ENCODE measurements at regions not wholly inside any gene's neighbourhood (a gene's known extent, or its start where the extent isn't known, plus 50 kb on each side); places are given as distances from the start of the nearest gene placed in this dataset.

GRCh38 chr16:85370543-85370880 is 242.6 kb upstream of the GSE1 start:
- H3K36me3 ChIP-seq (ENCODE audit: control insufficient read depth, insufficient read depth, low read length) = no peaks in the 10 kb centered on the region
- DNase-seq (ENCODE audit: low read depth) = no peak
- TF ChIP-seq, protein P1, sequence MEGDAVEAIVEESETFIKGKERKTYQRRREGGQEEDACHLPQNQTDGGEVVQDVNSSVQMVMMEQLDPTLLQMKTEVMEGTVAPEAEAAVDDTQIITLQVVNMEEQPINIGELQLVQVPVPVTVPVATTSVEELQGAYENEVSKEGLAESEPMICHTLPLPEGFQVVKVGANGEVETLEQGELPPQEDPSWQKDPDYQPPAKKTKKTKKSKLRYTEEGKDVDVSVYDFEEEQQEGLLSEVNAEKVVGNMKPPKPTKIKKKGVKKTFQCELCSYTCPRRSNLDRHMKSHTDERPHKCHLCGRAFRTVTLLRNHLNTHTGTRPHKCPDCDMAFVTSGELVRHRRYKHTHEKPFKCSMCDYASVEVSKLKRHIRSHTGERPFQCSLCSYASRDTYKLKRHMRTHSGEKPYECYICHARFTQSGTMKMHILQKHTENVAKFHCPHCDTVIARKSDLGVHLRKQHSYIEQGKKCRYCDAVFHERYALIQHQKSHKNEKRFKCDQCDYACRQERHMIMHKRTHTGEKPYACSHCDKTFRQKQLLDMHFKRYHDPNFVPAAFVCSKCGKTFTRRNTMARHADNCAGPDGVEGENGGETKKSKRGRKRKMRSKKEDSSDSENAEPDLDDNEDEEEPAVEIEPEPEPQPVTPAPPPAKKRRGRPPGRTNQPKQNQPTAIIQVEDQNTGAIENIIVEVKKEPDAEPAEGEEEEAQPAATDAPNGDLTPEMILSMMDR (IDR thresholded peaks at IDR 0.05; ENCODE audit: insufficient read depth, low read depth, low read length) = no peak
- ChIA-PET POLR2A (interaction anchor here (0.5 kb wide), 1 partner anchor 179 kb away, joined by 5 read pairs; no protein-coding TSS in a partner anchor), CTCF (interaction anchor here (0.7 to 4.2 kb wide), 13 partner anchors 8 to 241 kb away, joined by 3 to 24 read pairs (median 4); no protein-coding TSS in a partner anchor)
- H3K4me3 ChIP-seq (ENCODE audit: low read depth, low read length) = no peak overlapping the region
- H3K27me3 ChIP-seq (ENCODE audit: control insufficient read depth, insufficient read depth, low read length) = no peaks in the 10 kb centered on the region

GRCh38 chr16:85370881-85371651 is 242.1 kb upstream of the GSE1 start:
- DNase-seq (ENCODE audit: low read depth) = no peak
- TF ChIP-seq, protein P1 (IDR thresholded peaks at IDR 0.05; ENCODE audit: insufficient read depth, low read depth, low read length) = no peak
- H3K27me3 ChIP-seq (ENCODE audit: control insufficient read depth, insufficient read depth, low read length) = no peaks in the 10 kb centered on the region
- no peaks in the 10 kb centered on the region for H3K36me3 ChIP-seq (ENCODE audit: control insufficient read depth, insufficient read depth, low read length)
- CTCF ChIA-PET = interaction anchor here (0.5 to 4.2 kb wide), 14 partner anchors 9 to 348 kb away, joined by 3 to 24 read pairs (median 4); no protein-coding TSS in a partner anchor
- no peak overlapping the region for H3K4me3 ChIP-seq (ENCODE audit: low read depth, low read length)
- POLR2A ChIA-PET = interaction anchor here (0.5 kb wide), 1 partner anchor 178 kb away, joined by 5 read pairs; no protein-coding TSS in a partner anchor

GRCh38 chr16:85371948-85372347 is 241.2 kb upstream of the GSE1 start:
- Histone ChIP-seq H3K27me3 (ENCODE audit: control insufficient read depth, insufficient read depth, low read length) (no peaks in the 10 kb centered on the region), H3K36me3 (ENCODE audit: control insufficient read depth, insufficient read depth, low read length) (no peaks in the 10 kb centered on the region), H3K4me3 (ENCODE audit: low read depth, low read length) (no peak overlapping the region)
- POLR2A ChIA-PET = no interaction called here
- CTCF ChIA-PET = interaction anchor here (0.7 to 4.2 kb wide), 6 partner anchors 10 to 347 kb away, joined by 3 to 24 read pairs (median 4); no protein-coding TSS in a partner anchor
- no peak for DNase-seq (ENCODE audit: low read depth)
- TF ChIP-seq, protein P1 (IDR thresholded peaks at IDR 0.05; ENCODE audit: insufficient read depth, low read depth, low read length) = no peak

GRCh38 chr16:85372627-85373372 is 240.3 kb upstream of the GSE1 start:
- no peak overlapping the region for H3K4me3 ChIP-seq (ENCODE audit: low read depth, low read length)
- peak; percentile 47 for DNase-seq (ENCODE audit: low read depth)
- CTCF ChIA-PET = interaction anchor here (0.6 to 4.2 kb wide), 6 partner anchors 18 to 346 kb away, joined by 3 to 24 read pairs (median 4); no protein-coding TSS in a partner anchor
- POLR2A ChIA-PET = no interaction called here
- TF ChIP-seq, protein P1 (IDR thresholded peaks at IDR 0.05; ENCODE audit: insufficient read depth, low read depth, low read length) = no peak
- H3K27me3 ChIP-seq (ENCODE audit: control insufficient read depth, insufficient read depth, low read length) = no peaks in the 10 kb centered on the region
- H3K36me3 ChIP-seq (ENCODE audit: control insufficient read depth, insufficient read depth, low read length) = no peaks in the 10 kb centered on the region

Data from BJ (cell line).